ENCODE measurements at regions not wholly inside any gene's neighbourhood (a gene's known extent, or its start where the extent isn't known, plus 50 kb on each side); places are given as distances from the start of the nearest gene placed in this dataset.
"Not testable (repeated sequence)": the region's sequence is repeated elsewhere in the genome, so short reads cannot be mapped to it uniquely, and the experiment has no call there.

DNA sequence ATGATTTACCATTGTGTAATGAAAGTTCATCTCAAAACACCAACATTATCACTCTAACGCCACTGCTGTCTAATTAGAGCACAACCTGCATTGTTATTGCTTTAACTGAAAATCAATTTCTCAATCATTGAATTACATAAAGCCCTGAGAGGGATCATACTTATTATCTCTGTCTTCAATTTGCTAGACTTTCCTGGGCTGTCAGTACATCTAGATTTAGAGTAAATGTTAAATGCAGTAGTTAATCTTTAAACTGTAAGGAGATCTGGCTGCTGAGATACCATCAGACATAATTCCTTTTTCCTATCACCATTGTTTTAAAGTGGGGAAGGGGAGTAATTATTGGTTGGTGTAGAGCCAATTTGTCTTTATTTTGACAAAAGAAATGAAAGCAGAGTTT lies 1995.1 kb downstream of the MRPL39 start:
- DNase-seq: no peak

DNA sequence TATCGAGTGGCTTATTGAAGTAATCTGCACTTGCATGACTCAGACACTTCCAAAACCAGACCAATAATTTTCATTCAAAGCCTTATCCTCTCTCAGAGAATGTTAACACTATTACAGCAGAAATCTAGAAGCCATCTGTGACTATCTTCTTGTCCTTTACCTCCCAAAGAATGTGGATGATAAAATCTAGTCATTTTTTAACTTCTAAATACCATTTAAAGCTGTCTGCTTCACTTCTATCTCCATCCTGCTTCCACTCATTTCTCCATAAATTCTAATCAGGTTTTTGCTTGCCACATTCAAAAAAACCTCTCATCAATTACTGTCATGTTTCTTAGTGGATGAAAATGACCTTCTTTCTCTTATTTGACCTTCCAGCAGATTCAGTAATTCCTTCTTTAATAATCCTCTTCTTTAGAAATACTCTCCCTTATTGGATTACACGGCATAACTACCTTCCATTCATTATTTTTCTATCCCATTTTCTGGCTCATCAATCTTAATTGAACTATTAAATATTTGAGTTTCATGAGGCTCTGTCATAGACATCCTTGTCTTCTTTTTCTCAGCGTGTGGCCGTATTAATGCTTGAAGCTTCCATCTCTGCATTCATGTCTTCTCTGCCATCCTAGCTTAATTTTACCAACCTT lies 1999.4 kb downstream of the MRPL39 start:
- no peak for DNase-seq

DNA sequence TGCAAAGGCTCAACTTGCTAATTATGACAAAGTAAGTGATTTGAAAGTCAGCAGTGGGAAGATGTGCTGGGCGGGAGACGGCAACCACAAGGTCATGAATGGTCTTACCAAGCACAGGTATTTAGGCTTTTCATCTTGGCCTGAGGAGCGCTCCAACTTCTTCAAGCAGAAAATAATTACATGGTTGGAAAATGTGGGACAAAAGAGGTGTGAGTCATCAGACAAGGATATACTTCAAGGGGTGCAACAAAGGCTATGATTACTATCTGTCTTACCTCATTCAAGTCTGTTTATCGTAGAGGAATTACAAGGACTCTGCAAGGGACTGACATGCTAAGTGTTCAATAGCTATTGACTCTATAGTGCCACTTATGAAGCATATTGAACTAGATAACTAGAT lies 2005.7 kb downstream of the MRPL39 start:
- DNase-seq: no peak

DNA sequence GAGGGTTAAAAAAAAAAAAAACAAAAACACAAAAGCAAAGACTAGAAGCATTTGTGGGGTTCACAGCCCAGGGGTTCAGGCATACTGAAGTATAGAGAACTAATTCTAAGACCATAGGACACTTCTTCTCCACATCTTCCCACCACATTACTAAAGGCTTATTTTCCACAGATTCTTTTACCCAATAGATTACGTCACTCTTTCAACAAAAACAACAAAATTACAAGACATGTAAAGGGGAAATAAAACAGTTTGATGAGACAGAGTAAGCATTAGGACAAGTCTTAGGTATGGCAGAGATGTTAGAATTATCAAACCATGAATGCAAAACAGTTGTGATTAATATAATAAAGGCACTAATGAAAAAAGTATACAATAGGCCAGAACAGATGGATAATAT lies 2013.7 kb downstream of the MRPL39 start:
- DNase-seq: no peak

DNA sequence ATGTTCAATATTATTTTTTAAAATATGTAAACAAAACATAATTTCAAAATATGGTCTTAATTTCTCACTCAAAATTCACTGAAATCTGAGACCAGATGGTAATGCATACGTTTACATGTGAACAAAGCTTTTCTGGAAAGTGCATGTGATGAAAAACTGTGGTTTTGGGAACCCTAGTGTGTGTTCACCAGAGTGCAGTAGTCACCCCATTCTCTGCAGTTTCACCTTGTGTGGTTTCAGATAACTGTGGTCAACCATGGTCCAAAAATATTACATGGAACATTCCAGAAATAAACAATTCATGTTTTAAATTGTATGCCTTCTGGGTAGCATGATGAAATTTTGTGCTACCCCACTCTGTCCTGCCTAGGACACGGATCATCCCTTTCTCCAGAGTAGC lies 2021.9 kb downstream of the MRPL39 start:
- DNase-seq: no peak

DNA sequence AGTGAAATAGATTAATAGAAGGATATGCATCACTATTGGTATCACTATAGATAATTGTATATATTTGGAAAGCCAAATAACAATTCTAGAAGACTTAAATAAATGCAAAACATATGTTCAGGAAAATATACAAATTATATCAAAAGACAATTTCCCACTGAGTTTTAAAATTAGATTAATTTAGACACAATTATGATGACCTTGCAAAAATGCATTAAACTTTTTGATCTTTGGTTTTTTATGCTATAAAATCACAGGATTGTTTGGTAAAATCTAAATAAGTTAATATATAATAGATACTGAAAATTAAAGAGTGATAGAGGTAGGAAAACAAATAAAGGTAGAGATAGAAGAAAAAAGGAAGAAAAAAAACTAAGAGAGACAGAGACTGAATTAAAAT lies 2027.7 kb downstream of the MRPL39 start:
- DNase-seq: no peak

DNA sequence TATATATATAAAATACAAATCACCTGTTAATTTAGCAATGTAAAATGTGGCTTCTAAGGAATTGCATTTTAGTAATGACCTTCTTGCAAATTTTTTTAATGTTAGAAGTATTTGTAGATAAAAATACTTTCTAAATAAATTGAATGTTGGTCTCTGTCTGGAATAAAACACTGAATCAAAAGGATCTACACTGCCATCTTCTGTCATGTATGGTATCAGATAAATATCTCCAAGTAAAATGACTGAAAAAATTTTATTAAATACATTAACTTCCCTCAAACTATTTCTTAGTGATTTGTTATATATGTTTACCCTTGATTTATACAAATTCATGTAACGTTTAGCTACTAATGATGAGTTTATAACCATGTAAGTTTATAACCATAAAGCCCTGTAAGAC lies 2029.3 kb downstream of the MRPL39 start:
- DNase-seq: no peak

DNA sequence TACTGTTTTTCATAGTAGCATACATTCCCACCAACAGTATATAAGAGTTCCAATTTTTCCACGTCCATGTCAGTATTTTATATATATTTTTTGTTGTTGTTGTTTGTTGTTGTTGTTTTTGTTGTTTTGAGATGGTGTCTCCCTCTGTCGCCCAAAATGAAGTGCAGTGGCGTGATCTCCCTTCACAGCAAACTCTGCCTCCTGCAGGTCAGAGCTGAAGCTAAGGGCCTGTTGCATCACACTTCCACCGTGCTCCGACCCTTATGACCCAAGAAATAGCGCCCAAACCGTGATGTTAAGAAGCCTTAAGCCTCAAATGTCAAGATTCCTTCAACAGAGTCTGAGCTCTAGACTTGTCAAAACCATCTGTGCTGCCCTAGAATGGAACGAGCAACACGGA lies 2032.3 kb downstream of the MRPL39 start:
- DNase-seq: no peak

DNA sequence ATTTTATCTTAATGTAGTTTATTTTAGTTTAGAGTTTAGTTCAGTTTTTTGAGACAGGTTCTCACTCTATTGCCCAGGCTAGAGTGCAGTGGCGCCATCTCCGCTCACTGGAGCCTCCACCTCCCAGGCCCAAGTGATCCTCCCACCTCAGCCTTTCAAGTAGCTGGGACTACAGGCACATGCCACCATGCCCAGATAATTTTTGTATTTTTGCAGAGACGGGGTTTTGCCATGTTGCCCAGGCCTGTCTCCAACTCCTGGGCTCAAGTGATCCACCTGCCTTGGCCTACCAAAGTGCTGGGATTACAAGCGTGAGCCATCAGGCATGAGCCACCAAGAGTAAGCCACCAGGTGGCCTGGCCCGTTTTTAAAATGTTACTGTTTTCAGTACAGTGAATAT lies 2058.4 kb downstream of the MRPL39 start:
- DNase-seq: not testable (repeated sequence)

DNA sequence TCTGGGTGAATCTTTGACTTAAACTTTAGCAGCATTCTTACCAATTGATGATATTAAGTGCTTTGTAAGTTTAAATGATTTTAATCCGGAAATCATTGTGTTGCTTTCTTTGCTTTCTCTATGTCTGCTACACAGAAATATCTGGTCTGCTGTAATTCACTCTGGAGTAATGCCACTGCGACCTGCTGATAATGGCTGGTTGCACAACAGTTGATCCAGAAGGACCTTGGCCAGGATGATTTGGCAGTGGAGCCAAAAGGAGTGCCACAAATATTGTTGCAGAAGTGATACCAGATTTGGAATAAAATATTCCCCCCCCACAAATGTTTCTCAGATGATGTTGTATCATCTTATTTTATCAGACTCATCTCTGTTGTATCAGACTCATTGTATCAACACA lies 2063.9 kb downstream of the MRPL39 start:
- no peak for DNase-seq

DNA sequence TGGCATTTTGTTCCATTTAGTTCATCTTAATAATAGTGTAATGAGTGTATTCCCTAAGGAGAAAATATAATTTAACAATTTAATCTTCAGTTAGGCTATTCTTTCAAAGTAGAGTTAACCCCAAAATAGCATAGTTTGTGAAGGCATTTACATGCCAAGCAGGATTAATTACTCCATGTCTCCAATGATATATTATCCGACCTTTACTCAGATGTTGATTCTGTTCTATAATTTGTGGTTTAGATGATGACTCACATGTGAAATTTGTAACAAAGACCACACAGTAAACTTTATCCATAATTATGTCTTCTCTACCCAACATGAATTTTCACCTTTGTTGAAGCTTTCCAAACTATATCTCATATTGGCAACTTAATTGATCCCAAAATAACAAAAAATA lies 2065.2 kb downstream of the MRPL39 start:
- DNase-seq: no peak

DNA sequence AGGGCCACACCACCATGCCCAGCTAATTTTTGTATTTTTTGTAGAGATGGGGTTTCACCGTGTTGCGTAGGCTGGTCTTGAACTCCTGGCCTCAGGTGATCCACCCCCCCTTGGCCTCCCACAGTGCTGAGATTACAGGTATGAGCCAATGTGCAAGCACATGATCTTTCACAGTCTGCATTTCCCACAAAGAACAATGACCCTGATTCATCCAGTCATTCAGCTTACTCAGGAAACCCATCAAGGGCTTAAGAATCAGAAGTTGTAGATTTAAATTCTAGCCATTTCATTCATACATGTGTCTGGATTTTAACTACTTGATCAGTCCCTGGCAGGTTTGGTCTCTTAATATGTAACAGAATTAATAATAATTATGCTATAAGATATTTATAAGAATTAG lies 2065.7 kb downstream of the MRPL39 start:
- no peak for DNase-seq

DNA sequence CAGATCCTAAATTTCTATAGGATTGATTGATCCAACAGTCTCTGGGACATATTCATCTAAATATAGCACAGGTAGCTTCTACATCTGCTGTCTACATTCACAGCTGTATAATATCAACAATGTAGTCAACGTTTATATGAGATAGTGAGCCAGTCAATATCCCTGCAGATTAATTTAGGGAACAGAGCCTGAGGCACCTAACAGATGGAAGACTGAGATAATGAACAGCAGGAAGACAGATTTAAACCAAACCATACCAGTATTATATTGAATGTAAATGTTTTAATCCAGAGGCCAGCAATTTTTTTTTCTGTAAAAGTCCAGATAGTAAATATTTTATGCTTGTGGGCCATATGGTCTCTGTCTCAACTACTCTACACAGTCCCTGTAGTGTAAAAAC lies 2072.4 kb downstream of the MRPL39 start:
- DNase-seq: no peak

DNA sequence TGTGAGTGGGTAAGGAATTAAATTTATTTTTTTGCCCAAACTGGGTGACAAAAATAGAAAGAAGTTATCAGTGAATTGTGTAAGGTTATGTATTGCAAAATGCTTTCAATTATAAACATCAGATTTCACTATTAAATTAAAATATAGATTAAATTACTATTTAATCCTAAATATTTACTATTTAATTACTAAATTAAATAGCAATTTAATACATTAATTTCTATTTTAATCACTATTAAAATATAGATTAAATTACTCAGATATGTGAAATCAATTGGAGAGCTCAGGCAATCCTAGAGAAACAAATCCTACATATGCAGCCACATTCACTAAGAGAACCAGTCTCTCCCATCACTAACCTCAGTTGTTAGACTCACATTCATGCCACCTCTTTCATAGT lies 2075.8 kb downstream of the MRPL39 start:
- no peak for DNase-seq

DNA sequence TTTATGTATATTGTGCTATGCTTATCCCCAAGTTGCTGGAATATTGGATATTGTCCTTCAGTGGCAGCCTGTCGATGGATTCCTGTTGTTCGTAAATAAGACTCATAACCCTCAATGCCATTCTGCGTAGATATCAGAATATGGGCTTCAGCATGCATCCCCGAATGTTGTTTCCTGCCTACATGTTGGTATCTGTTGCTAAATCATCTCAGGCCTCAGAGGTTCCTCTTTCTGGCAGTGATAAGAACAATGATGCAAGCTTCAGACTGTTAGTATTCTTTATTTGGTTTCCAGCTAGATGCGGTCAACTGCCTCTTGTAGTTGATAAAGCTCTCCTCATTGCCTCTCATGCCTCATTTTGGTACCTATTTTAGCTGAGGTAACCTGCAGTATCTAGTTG lies 2082.6 kb downstream of the MRPL39 start:
- DNase-seq: no peak

DNA sequence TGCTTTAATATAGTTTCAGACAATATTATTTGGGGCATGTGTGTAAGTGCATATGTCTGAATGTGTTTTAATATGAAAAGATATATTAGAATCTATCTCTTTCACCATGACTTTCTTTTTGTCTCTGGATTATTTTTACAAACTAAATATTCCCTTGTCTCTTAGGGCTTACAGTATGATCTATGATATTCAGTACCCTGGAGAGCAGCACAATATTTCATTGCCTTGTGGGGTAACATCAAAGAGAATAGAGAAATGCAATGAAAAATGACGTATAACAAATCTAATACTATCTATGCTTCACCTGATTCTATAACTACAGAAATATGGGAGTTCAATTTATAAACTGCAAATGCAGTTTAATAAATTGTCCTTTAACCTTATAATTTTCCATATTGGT lies 2084.5 kb downstream of the MRPL39 start:
- DNase-seq: no peak

DNA sequence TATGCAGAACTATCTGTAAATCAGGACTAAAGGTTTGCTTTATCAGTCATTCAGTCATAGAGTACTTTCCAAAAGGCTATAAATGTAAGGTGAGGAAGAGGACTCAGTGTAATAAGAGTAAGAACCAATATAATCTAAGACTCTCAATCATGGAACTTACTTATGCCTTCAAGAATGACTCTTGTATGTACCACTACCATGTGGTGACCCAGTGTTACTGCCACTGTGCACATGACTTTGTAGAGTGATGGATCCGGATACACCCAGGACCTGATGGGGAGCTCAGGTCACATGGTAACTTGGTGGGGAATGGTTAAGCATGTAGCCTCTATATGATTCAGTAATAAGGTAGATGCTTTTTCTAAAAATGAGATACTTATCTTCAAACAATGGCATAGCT lies 2099.8 kb downstream of the MRPL39 start:
- DNase-seq: no peak

DNA sequence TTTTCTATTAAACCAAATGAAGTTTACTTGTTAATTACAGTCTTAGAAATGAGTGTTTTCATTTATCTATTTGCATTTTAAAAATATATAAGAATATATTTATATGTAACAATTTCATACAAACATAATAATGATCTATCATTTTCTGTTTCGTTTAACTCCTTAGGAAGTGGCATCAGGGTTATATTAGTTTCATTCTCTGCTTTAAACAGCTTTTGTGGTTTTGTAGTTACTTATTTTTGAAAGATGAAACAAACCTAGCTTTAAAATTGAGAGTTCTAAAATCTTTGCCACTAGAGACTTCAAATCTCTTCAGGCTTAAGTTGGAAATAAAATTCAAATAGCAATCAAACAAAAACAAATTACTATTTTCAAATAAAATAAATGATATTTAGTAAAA lies 2110.6 kb downstream of the MRPL39 start:
- DNase-seq: no peak

DNA sequence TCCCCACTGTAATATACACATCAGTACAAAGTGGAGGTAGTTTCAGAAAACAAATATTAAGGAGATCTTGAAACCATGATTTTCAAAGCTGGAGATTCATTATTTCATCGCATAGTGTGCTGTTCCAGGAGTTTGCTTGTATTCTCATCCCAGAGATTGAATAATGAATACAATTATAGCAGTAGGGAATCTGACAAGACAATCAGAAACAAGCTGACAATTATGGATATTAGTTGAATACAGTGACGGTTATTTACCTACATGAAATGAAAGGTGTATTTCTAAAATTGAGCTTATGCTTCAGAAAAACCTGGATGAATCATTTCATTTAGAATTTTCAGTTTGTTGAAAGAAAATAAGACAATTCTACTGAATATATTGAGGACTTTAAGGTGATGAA lies 2119.0 kb downstream of the MRPL39 start:
- DNase-seq: no peak

DNA sequence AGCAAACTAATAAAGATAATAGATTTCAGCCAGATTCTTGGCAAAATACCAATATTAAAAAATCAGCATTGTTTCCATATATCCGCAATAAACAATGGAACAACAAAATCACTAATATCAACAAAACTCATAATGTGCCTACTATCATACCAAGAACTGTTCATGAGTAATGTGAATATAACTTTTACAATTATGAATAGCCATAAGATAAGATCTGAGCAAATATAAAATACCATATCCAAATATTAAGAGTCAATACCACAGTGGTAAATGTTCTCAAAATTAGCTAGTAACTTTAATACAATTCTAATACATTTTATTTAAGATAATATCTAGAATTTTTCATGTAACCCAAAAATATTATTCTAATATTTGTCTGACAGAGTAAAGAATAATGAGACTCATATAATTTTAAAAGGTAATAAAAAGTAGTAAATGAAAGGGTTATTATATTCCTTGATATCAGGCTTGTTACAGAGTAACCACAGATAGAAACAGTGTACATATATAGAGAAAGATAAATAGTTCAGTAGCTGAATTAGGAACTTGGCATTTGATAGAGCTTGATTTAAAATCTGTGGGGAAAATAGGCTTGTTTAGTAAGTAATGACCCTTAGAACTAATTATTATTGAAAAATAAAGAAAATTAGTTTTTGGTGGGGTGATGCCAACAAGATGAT lies 2126.6 kb downstream of the MRPL39 start:
- DNase-seq: no peak

DNA sequence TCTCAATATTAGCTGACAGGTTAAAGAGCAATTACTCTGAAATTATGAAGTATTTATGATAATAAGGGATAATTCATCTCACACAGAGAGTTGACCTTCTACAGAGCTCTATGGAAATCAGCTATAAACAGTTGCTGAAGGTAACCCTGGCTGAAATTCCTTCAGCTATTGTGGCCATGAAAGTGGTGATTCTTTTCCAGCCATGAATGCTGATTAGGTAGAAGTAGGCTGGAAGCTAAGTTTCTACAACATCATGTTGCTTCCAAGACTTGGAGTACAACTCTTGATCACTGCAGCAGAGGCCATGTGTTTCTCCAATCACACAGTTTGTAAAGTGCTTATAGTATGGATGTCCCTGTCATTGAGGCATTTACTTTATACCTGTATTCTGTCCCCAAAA lies 2128.9 kb downstream of the MRPL39 start:
- no peak for DNase-seq

DNA sequence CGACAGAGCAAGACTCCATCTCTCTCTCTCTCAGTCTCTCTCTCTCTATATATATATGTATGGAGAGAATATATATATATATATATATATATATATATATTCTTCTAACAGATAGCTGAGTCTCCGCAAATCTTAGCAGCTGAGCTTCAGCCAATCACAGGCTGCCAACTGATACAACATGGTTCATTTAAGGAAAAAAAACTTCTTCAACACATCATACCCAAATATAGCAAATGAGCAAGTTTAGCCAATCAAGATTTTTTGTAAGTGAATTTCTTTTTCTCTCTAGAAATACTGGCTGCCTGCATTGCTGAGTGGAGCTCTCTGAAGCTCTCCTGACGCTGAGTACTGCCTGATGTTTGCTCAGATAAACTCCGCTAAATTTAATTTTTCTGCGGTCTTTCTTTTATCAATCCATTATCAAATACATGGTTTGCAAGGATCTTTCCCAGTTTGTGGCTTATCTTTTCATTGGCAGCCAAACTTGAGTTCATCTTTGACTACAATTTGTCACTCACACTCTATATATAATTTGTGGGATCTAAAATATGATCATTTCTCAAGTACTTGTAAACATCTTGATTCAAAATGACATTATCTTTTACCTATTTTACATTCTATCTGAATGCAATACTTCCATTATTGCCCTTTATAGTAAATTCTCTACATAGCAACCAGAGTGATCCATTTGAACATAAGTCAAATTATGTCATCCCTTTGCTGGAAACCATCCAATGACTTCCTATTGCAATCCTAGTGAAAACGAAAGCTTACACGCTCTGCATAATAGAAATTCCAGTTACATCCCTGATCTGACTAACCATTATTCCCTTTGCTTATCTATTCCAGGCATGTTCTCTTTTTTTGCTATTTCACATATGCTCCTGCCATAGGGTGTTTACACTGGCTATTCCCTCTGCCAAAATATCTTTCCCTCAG lies 2131.7 kb downstream of the MRPL39 start:
- DNase-seq: no peak

DNA sequence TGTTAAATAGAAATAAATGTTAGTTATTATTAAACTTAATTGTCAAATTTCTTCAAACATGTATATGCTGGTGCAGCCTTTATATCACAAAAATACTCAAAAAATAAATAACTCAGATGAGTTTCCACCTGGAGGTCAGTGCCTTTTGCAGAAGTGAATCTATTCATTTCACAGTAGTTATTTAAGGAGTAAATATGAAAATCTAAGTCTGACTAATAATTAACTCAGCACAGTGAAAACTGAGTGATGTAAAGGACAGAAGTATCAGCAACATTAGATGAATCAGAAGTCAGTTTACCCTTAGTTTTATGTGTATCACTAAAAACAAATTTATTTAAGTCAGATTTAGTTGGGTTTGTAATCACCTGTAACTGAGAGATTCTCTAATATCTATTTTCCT lies 2135.4 kb downstream of the MRPL39 start:
- DNase-seq: no peak

Measured in right lung (tissue), 2 donors.